Ascending aorta (tissue), 2 donors: ENCODE measurements at regions not wholly inside any gene's neighbourhood (a gene's known extent, or its start where the extent isn't known, plus 50 kb on each side); places are given as distances from the start of the nearest gene placed in this dataset.

Experiments used
- DNase-seq, 2 donors: peaks; one replicate each; pipeline ENCODE4 v3.0.0-alpha.2; 2019; ENCODE audit warnings: low spot score in 2 of 2
- H3K27ac ChIP-seq, 2 donors: fragments of 200-600 bp; sonication (generic); one replicate each; pipeline ENCODE4 v1.5.1; 2016 to 2017; ENCODE audit warnings: mild to moderate bottlenecking in 1 of 2
- H3K27me3 ChIP-seq: fragments of 200-600 bp; sonication (generic); one replicate; pipeline ENCODE4 v1.5.1; 2017
- H3K36me3 ChIP-seq, 2 donors: fragments of 200-600 bp; sonication (generic); one replicate each; pipeline ENCODE4 v1.5.1; 2016
- H3K4me1 ChIP-seq, 2 donors: fragments of 200-600 bp; sonication (generic); one replicate each; pipeline ENCODE4 v1.5.1; 2016 to 2017; ENCODE audit warnings: mild to moderate bottlenecking in 1 of 2
- H3K4me3 ChIP-seq, 2 donors: fragments of 200-600 bp; sonication (generic); one replicate each; pipeline ENCODE4 v1.5.1; 2016 to 2017; ENCODE audit warnings: mild to moderate bottlenecking in 1 of 2
- H3K9me3 ChIP-seq, 2 donors: fragments of 200-600 bp; sonication (generic); one replicate each; pipeline ENCODE4 v1.5.1; 2016
- intact Hi-C: fragments of 100-400 bp; cut with DNase I; formaldehyde crosslinking; loops from one replicate; pipeline ENCODE4 v1.15.1; 2023
- TF ChIP-seq, protein P1 (sequence below), 3 experiments: fragments of 200-600 bp in 2 of 3; fragments of 450-650 bp in 1 of 3; sonication (generic) in 2 of 3; IDR thresholded peaks; one replicate each; pipeline ENCODE4 v1.5.1; 2016 to 2019; ENCODE audit warnings: antibody characterized with exemption in 3 of 3, mild to moderate bottlenecking in 1 of 3, moderate library complexity in 1 of 3

DNA sequence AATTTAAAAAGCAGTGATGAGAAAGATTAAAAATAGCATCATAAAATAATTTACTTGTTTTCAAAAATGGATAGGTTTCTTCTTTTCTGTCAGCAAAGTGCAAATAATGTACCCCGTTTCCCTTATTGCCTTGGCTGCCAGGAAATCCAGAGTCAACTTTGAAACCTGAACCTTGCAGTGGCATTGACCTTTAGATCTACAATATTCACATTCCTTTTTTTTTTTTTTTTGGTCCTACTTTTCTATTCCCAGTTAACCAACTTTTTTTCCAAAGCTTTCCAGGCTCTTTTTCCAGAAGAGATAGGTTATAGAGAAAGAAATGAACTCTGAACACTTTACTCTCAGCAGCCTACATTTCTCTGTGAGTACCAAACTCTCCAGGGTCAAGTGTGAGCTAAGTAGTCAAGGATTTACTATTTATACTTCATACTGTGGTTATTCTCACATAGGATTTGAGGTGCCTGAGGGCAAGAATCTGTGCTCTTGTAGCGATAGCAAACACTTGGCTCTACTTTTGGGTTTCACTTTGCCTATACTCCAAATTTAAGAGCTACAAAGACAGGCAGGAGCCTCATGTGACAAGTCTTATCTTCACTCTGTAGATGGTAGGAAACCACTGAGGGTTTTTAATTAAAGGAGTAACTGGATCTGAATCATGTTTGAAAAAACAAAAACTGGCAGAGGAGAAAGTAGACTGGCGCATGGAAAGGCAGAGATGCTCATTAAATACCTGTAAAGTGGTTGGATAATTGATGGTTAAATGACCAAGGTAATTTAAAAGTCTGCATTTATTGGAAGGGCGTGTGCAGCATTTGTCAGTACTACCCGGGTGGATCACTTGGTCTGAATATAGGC, 63.2 kb upstream of the TMEM17 start:
- TF ChIP-seq, protein P1, sequence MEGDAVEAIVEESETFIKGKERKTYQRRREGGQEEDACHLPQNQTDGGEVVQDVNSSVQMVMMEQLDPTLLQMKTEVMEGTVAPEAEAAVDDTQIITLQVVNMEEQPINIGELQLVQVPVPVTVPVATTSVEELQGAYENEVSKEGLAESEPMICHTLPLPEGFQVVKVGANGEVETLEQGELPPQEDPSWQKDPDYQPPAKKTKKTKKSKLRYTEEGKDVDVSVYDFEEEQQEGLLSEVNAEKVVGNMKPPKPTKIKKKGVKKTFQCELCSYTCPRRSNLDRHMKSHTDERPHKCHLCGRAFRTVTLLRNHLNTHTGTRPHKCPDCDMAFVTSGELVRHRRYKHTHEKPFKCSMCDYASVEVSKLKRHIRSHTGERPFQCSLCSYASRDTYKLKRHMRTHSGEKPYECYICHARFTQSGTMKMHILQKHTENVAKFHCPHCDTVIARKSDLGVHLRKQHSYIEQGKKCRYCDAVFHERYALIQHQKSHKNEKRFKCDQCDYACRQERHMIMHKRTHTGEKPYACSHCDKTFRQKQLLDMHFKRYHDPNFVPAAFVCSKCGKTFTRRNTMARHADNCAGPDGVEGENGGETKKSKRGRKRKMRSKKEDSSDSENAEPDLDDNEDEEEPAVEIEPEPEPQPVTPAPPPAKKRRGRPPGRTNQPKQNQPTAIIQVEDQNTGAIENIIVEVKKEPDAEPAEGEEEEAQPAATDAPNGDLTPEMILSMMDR (IDR thresholded peaks at IDR 0.05), result no peak
- Histone ChIP-seq H3K36me3 (no peaks in the 10 kb centered on the region), H3K27ac (no peak overlapping the region), H3K9me3 (no peaks in the 10 kb centered on the region), H3K27me3 (no peaks in the 10 kb centered on the region), H3K4me3 (no peak overlapping the region), H3K4me1 (no peaks in the 10 kb centered on the region)
- intact Hi-C loops, result no loop called here
- DNase-seq, result no peak

GRCh38 chr2:62568074-62568473, 62.1 kb upstream of the TMEM17 start:
- intact Hi-C loops, result no loop called here
- no peak for DNase-seq
- Histone ChIP-seq H3K4me3 (no peak overlapping the region), H3K27me3 (no peaks in the 10 kb centered on the region), H3K36me3 (no peaks in the 10 kb centered on the region), H3K27ac (no peak overlapping the region), H3K4me1 (no peaks in the 10 kb centered on the region), H3K9me3 (no peaks in the 10 kb centered on the region)
- TF ChIP-seq, protein P1 (IDR thresholded peaks at IDR 0.05), result no peak

- H3K4me1 ChIP-seq, result no peaks in the 10 kb centered on the region
- H3K9me3 ChIP-seq, result no peaks in the 10 kb centered on the region
- no peaks in the 10 kb centered on the region for H3K36me3 ChIP-seq
- intact Hi-C loops, result no loop called here
- no peaks in the 10 kb centered on the region for H3K27me3 ChIP-seq
- H3K27ac ChIP-seq, result no peak overlapping the region
- TF ChIP-seq, protein P1 (IDR thresholded peaks at IDR 0.05), result no peak
- DNase-seq, result no peak
- H3K4me3 ChIP-seq, result no peak overlapping the region
These were observed 61.7 kb upstream of the TMEM17 start for GRCh38 chr2:62567669-62568068.

DNA sequence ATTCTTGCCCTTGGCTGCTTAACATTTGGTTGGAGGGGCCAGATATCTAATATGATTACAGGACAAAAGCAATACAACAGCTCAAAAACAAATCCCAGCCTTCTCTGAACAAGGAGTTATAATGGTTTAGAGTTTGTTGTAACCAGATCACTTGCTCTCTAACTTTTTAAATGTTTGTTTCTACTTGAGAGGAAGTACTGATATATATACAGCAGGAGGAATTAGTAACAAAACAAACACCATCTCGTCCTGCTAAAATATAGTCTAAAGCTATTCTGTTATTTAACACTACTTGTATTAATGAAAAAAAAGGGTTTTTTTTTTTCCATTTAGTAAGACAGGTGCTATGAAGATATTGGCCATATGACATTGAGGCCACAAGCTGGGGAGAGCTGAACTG, 60.9 kb upstream of the TMEM17 start:
- TF ChIP-seq, protein P1 (IDR thresholded peaks at IDR 0.05), result no peak
- no peaks in the 10 kb centered on the region for H3K4me1 ChIP-seq
- H3K36me3 ChIP-seq, result no peaks in the 10 kb centered on the region
- intact Hi-C loops, result no loop called here
- no peaks in the 10 kb centered on the region for H3K27me3 ChIP-seq
- no peak for DNase-seq
- H3K9me3 ChIP-seq, result no peaks in the 10 kb centered on the region
- no peak overlapping the region for H3K4me3 ChIP-seq
- no peak overlapping the region for H3K27ac ChIP-seq

- Histone ChIP-seq H3K4me3 (no peak overlapping the region), H3K36me3 (no peaks in the 10 kb centered on the region), H3K27ac (no peak overlapping the region), H3K4me1 (no peaks in the 10 kb centered on the region), H3K27me3 (no peaks in the 10 kb centered on the region), H3K9me3 (no peaks in the 10 kb centered on the region)
- intact Hi-C loops, result no loop called here
- no peak for DNase-seq
- TF ChIP-seq, protein P1 (IDR thresholded peaks at IDR 0.05), result no peak
These were observed 59.4 kb upstream of the TMEM17 start for GRCh38 chr2:62565309-62565908.
